ENCODE measurements at regions not wholly inside any gene's neighbourhood (a gene's known extent, or its start where the extent isn't known, plus 50 kb on each side); places are given as distances from the start of the nearest gene placed in this dataset.

DNA sequence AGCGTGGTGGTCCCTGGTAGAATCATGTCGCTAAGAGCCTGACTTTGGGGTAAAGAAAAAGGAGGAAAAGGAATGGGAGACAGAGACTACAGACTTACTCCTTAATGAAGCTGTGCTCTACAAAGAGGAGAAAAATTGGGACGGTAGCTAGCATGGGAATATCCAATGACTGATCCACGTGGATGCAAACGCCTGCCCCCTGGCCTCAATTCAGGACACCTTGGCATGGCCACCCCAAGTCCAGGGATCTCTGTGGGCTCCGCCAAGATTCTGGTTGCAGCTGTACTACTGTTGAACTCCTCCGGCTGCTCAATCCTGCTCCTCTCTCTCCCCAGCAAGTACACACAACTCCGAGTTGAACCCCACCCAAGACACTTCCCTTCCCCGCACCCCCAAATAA is 70.5 kb upstream of the DIO3 start:
- Histone ChIP-seq H3K27ac (no peak overlapping the region), H3K36me3 (no peaks in the 10 kb centered on the region), H3K27me3 (peaks cover 0 to 9% of the 10 kb centered on the region in 2 donors), H3K4me1 (no peaks in the 10 kb centered on the region), H3K9me3 (peaks cover 0 to 23% of the 10 kb centered on the region in 2 donors), H3K4me3 (no peak overlapping the region)
- ATAC-seq, result no peak
- TF ChIP-seq, protein P1, sequence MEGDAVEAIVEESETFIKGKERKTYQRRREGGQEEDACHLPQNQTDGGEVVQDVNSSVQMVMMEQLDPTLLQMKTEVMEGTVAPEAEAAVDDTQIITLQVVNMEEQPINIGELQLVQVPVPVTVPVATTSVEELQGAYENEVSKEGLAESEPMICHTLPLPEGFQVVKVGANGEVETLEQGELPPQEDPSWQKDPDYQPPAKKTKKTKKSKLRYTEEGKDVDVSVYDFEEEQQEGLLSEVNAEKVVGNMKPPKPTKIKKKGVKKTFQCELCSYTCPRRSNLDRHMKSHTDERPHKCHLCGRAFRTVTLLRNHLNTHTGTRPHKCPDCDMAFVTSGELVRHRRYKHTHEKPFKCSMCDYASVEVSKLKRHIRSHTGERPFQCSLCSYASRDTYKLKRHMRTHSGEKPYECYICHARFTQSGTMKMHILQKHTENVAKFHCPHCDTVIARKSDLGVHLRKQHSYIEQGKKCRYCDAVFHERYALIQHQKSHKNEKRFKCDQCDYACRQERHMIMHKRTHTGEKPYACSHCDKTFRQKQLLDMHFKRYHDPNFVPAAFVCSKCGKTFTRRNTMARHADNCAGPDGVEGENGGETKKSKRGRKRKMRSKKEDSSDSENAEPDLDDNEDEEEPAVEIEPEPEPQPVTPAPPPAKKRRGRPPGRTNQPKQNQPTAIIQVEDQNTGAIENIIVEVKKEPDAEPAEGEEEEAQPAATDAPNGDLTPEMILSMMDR (IDR thresholded peaks at IDR 0.05), result no peak
- DNase-seq, result no peak
- intact Hi-C loops (cut with DNase I), result no loop called here

DNA sequence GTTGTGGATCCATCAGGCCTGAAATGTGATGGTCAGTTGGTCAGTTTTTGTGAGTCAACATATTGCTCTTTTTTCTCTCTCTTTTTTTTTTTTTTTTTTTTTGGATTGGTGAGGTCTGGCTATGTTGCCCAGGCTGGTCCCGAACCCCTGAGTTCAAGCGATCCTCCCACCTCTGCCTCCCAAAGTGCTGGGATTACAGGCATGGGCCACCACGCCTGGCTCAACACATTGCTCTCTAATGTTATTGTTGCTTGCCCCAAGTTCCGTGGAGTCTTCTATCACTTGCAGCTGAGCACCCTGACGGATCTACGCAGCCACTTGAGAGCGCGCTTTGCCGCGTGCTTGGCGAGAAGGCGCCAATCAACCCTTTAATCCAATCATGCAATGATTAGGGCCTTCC is 69.5 kb upstream of the DIO3 start:
- no peak overlapping the region for H3K27ac ChIP-seq
- no peak overlapping the region for H3K4me3 ChIP-seq
- no peak for ATAC-seq
- H3K4me1 ChIP-seq, result no peaks in the 10 kb centered on the region
- intact Hi-C loops (cut with DNase I), result no loop called here
- H3K27me3 ChIP-seq, result peaks cover 0 to 18% of the 10 kb centered on the region in 2 donors
- H3K9me3 ChIP-seq, result peaks cover 0 to 13% of the 10 kb centered on the region in 2 donors
- H3K36me3 ChIP-seq, result no peaks in the 10 kb centered on the region
- DNase-seq, result peak in 1 of 4 donors; percentile 13
- TF ChIP-seq, protein P1 (IDR thresholded peaks at IDR 0.05), result no peak

DNA sequence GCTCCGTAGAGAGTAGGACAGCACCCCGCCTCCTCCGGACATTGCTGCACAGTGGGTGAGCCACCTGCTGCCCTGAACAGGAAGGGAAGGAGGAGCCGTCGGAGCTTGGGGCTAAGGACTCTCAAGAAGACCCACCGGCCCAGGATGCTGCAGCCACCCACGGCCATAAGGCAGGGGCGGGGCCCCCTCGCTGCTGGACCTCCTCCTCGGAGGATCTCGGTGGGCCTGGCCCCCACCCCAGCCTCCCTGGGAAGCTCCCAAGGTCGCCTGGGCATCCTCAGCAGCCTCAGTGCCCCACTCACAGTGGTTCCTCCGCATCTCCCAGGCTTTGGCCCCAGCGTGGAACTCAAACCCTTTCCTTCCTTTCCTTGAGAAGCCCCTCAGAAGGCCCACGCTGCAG is 68.6 kb upstream of the DIO3 start:
- TF ChIP-seq, protein P1 (IDR thresholded peaks at IDR 0.05), result no peak
- no peak for ATAC-seq
- Histone ChIP-seq H3K27ac (no peak overlapping the region), H3K9me3 (peaks cover 0 to 5% of the 10 kb centered on the region in 2 donors), H3K36me3 (no peaks in the 10 kb centered on the region), H3K4me1 (no peaks in the 10 kb centered on the region), H3K4me3 (no peak overlapping the region), H3K27me3 (peaks cover 0 to 26% of the 10 kb centered on the region in 2 donors)
- intact Hi-C loops (cut with DNase I), result no loop called here
- peak in 2 of 4 donors; percentile 15 to 55 for DNase-seq

DNA sequence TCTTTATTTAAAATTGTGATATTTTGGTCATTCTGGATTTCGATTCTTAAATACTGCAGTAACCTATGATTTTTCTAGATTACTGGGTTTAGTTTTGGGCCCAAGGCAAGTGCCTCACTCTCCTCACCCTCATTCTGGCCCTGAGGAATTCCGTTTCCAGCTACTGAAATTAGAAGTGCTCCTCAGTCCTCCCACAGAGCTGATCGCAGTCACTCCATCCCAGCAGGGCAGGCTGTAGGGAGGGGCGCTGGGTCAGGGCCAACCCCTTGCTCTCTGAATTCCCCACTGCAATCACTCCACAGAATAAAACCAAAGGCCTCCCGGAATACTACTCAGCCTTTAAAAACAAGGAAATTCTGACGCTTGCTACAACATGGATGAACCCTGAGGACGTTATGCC is 66.5 kb upstream of the DIO3 start:
- Histone ChIP-seq H3K9me3 (no peaks in the 10 kb centered on the region), H3K36me3 (no peaks in the 10 kb centered on the region), H3K4me1 (no peaks in the 10 kb centered on the region), H3K27ac (no peak overlapping the region), H3K27me3 (peaks cover 0 to 22% of the 10 kb centered on the region in 2 donors), H3K4me3 (no peak overlapping the region)
- DNase-seq (peak in 2 of 4 donors; percentile 11 to 33), ATAC-seq (peak; percentile 25)
- TF ChIP-seq, protein P1 (IDR thresholded peaks at IDR 0.05), result no peak
- intact Hi-C loops (cut with DNase I), result no loop called here

DNA sequence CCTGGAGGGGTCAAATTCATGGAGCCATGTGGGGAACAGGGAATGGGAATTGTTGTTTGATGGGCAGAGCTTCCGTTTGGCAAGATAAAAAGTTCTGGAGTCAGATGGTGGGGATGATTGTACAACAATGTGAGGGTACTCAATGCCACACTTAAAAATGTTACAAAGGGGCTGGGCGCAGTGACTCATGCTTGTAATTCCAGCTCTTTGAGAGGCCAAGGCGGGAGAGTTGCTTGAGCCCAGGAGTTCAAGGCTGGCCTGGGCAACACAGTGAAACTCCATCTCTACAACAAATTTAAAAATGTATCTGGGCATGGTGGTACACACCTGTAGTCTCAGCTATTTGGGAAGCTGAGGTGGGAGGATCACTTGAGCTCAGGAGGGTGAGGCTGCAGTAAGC is 66.0 kb upstream of the DIO3 start:
- intact Hi-C loops (cut with DNase I), result no loop called here
- TF ChIP-seq, protein P1 (IDR thresholded peaks at IDR 0.05), result no peak
- Histone ChIP-seq H3K27ac (no peak overlapping the region), H3K9me3 (no peaks in the 10 kb centered on the region), H3K4me3 (no peak overlapping the region), H3K4me1 (no peaks in the 10 kb centered on the region), H3K27me3 (peaks cover 0 to 22% of the 10 kb centered on the region in 2 donors), H3K36me3 (no peaks in the 10 kb centered on the region)
- DNase-seq (peak in 1 of 4 donors; percentile 21), ATAC-seq (peak; percentile 56)

Data from left lung (tissue), 4 donors.